ENCODE measurements at regions not wholly inside any gene's neighbourhood (a gene's known extent, or its start where the extent isn't known, plus 50 kb on each side); places are given as distances from the start of the nearest gene placed in this dataset.

- TF ChIP-seq CTCF (IDR thresholded peaks at IDR 0.05; ENCODE audit: low read depth, low read length) (no peak), MYC (IDR thresholded peaks at IDR 0.05; ENCODE audit: low read depth, low read length) (no peak), MAX (IDR thresholded peaks at IDR 0.05; ENCODE audit: low read depth, low read length) (no peak), POLR2A (IDR thresholded peaks at IDR 0.05; ENCODE audit: extremely low read depth, insufficient read length) (no peak)
These were observed 339.9 kb upstream of the NCKAP5 start for GRCh38 chr2:133908171-133908570.

Measured in NB4 (cell line).